Neural progenitor cell (in vitro differentiated cells): ENCODE measurements at regions not wholly inside any gene's neighbourhood (a gene's known extent, or its start where the extent isn't known, plus 50 kb on each side); places are given as distances from the start of the nearest gene placed in this dataset.

Source experiments
- DNase-seq: peaks from one replicate; pipeline ENCODE4 v3.0.0-alpha.2; 2016; ENCODE audit warnings: low spot score
- H2AFZ ChIP-seq: fragments of 200-600 bp; sonication (generic); replicated peaks from 2 replicates; pipeline ENCODE4 v1.6.1; 2016; ENCODE audit warnings: antibody characterized with exemption
- H3F3A ChIP-seq: fragments of 200-600 bp; sonication (generic); 2 replicates; pipeline ENCODE4 v1.6.1; 2016; ENCODE audit warnings: antibody characterized with exemption, low read depth
- H3K27ac ChIP-seq: fragments of 200-600 bp; sonication (generic); 2 replicates; pipeline ENCODE4 v1.5.1; 2016; ENCODE audit warnings: mild to moderate bottlenecking
- H3K27me3 ChIP-seq: fragments of 200-600 bp; sonication (generic); 2 replicates; pipeline ENCODE4 v1.6.1; 2016; ENCODE audit warnings: mild to moderate bottlenecking, moderate library complexity
- H3K36me3 ChIP-seq: fragments of 200-600 bp; sonication (generic); 2 replicates; pipeline ENCODE4 v1.5.1; 2016
- H3K4me1 ChIP-seq: fragments of 200-600 bp; sonication (generic); 2 replicates; pipeline ENCODE4 v1.6.1; 2016; ENCODE audit warnings: mixed run types
- H3K4me2 ChIP-seq: fragments of 200-600 bp; sonication (generic); 2 replicates; pipeline ENCODE4 v1.6.1; 2016
- H3K4me3 ChIP-seq: fragments of 200-600 bp; sonication (generic); 2 replicates; pipeline ENCODE4 v1.5.1; 2016
- H3K79me2 ChIP-seq: fragments of 200-600 bp; sonication (generic); 2 replicates; pipeline ENCODE4 v1.6.1; 2016; ENCODE audit warnings: low read depth
- H3K9ac ChIP-seq: fragments of 200-600 bp; sonication (generic); 2 replicates; pipeline ENCODE4 v1.6.1; 2016
- H3K9me3 ChIP-seq: fragments of 200-600 bp; sonication (generic); 2 replicates; pipeline ENCODE4 v1.5.1; 2016; ENCODE audit warnings: low read depth
- H4K20me1 ChIP-seq: fragments of 200-600 bp; sonication (generic); 2 replicates; pipeline ENCODE4 v1.6.1; 2016; ENCODE audit warnings: low read depth
- H3K27ac Mint-ChIP-seq: 3 replicates; pipeline ENCODE4 v1.8.0; 2021; ENCODE audit warnings: mixed read lengths
- H3K27me3 Mint-ChIP-seq: 2 replicates; pipeline ENCODE4 v1.8.0; 2022; ENCODE audit warnings: low read depth, mild to moderate bottlenecking, inconsistent platforms, moderate library complexity, mixed read lengths; ENCODE audit not compliant: insufficient read depth
- H3K36me3 Mint-ChIP-seq: 3 replicates; pipeline ENCODE4 v1.8.0; 2021; ENCODE audit warnings: mixed read lengths
- H3K4me1 Mint-ChIP-seq: 3 replicates; pipeline ENCODE4 v1.8.0; 2021; ENCODE audit warnings: mixed read lengths
- H3K4me3 Mint-ChIP-seq: 3 replicates; pipeline ENCODE4 v1.8.0; 2021; ENCODE audit warnings: mild to moderate bottlenecking, moderate library complexity, mixed read lengths
- H3K9me3 Mint-ChIP-seq: 3 replicates; pipeline ENCODE4 v1.8.0; 2020; ENCODE audit warnings: mixed read lengths
- EZH2 ChIP-seq: fragments of 200-600 bp; sonication (generic); IDR thresholded peaks from 2 replicates; pipeline ENCODE4 v1.6.1; 2017; ENCODE audit warnings: antibody characterized with exemption, mild to moderate bottlenecking, moderate library complexity
- EZH2phosphoT487 ChIP-seq: fragments of 200-600 bp; sonication (generic); IDR thresholded peaks from 2 replicates; pipeline ENCODE4 v1.6.1; 2017; ENCODE audit warnings: antibody characterized with exemption
- TF ChIP-seq, protein P1 (sequence below): fragments of 200-600 bp; sonication (generic); IDR thresholded peaks from 2 replicates; pipeline ENCODE4 v1.5.1; 2017; ENCODE audit warnings: antibody characterized with exemption, mild to moderate bottlenecking

DNA sequence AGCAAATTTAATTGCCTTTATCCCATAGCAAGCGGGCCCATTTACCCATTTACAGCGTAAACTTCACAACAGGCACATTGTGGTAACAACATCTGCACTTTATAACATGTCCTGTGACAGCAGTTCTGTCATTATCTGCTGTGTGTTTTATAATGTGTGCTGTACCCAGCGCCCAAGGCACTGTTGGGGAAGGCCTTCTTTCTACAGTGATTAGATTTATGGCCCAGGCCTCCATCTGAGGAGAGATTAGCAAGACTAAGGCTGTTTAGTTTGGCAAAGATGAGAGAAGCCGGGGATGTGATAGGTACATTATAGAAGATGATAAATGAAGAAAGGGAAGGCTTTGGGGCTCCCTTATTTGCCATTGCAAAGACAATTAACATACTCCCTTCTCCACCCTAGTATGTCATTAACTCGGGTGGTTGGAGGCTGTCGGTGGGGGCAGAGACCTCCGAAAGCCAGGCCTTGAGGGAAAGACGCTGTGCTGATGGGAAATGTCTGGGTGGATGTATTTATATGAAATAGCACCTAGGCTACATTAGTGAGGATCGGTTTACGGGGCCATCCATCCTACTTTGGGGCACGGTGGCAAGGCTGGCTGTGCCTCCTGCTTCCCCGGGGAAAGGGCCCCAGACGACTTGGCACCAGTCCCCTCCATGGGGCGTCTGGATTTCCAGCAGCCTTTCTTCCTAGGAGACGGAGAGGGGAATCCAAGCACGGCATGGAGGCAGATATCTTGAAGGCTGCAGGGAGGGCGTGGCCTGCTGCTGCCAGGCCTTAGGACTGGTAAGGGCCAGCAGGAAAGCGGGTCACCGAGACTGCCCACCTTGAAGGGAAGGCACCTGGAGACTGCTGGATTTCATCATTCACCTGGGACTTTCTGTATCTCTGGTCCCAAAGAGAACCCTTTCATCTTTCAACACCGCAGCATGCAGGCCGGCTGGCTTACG, 64.3 kb upstream of the PTCH1 start:
- no peak overlapping the region for H3K9ac ChIP-seq
- H4K20me1 ChIP-seq: no peaks in the 10 kb centered on the region
- H3K4me2 ChIP-seq: peak overlapping the region; percentile 61
- H3K36me3 Mint-ChIP-seq: no peaks in the 10 kb centered on the region
- DNase-seq: no peak
- H3K79me2 ChIP-seq: no peaks in the 10 kb centered on the region
- H3K27ac ChIP-seq: no peak overlapping the region
- peaks cover 2% of the 10 kb centered on the region for H3K9me3 Mint-ChIP-seq
- TF ChIP-seq EZH2phosphoT487: no peak
- no peak for TF ChIP-seq EZH2
- TF ChIP-seq, protein P1, sequence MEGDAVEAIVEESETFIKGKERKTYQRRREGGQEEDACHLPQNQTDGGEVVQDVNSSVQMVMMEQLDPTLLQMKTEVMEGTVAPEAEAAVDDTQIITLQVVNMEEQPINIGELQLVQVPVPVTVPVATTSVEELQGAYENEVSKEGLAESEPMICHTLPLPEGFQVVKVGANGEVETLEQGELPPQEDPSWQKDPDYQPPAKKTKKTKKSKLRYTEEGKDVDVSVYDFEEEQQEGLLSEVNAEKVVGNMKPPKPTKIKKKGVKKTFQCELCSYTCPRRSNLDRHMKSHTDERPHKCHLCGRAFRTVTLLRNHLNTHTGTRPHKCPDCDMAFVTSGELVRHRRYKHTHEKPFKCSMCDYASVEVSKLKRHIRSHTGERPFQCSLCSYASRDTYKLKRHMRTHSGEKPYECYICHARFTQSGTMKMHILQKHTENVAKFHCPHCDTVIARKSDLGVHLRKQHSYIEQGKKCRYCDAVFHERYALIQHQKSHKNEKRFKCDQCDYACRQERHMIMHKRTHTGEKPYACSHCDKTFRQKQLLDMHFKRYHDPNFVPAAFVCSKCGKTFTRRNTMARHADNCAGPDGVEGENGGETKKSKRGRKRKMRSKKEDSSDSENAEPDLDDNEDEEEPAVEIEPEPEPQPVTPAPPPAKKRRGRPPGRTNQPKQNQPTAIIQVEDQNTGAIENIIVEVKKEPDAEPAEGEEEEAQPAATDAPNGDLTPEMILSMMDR: no peak
- no peak overlapping the region for H3K4me3 Mint-ChIP-seq
- H3K27ac Mint-ChIP-seq: no peak overlapping the region
- peaks cover 33% of the 10 kb centered on the region for H3K4me1 ChIP-seq
- H3K9me3 ChIP-seq: no peaks in the 10 kb centered on the region
- no peaks in the 10 kb centered on the region for H3K27me3 ChIP-seq
- H3K36me3 ChIP-seq: no peaks in the 10 kb centered on the region
- H3K27me3 Mint-ChIP-seq: peaks cover 3% of the 10 kb centered on the region
- peaks cover 31% of the 10 kb centered on the region for H3K4me1 Mint-ChIP-seq
- H2AFZ ChIP-seq: no peak overlapping the region
- peaks cover 17% of the 10 kb centered on the region for H3F3A ChIP-seq
- no peak overlapping the region for H3K4me3 ChIP-seq

DNA sequence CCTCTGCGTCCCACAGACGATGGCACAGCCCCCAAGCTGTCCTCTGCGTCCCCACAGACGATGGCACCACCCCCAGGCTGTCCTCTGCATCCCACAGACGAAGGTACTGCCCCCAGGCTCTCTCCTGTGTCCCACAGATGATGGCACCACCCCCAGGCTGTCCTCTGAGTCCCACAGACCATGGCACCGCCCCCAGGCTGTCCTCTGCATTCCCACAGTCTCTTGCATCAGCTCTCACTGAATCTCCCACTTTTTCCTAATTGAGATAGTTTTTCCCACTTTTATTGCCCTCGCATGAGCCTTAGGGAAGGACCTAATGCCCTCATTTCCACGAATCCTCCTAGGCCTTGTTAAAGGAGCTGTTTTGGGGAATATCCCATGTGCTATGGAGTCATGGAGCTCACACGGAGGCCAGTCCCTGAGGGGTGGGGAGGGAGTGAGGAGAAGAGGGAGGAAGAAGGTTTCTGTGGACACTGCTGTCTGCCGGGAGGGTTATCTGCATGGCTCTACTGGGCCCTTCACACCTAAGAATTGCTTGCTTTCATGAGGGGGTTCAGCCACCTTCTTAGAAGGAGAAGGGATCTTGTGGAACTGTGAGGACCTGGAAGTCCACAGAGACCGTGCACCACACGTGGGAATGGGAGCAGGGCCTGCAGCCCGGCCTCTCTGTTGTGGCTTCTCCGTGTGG, 58.2 kb upstream of the PTCH1 start:
- Histone ChIP-seq H3K36me3 (no peaks in the 10 kb centered on the region), H3K27me3 (no peaks in the 10 kb centered on the region), H3K27ac (no peak overlapping the region), H3F3A (no peaks in the 10 kb centered on the region), H3K4me2 (no peak overlapping the region), H4K20me1 (no peaks in the 10 kb centered on the region), H3K9me3 (no peaks in the 10 kb centered on the region), H3K4me1 (peaks cover 5% of the 10 kb centered on the region), H3K4me3 (no peak overlapping the region), H2AFZ (no peak overlapping the region), H3K9ac (no peak overlapping the region), H3K79me2 (no peaks in the 10 kb centered on the region)
- Mint-ChIP-seq H3K36me3 (no peaks in the 10 kb centered on the region), H3K27ac (peak overlapping the region; percentile 29), H3K4me3 (peak overlapping the region; percentile 42), H3K9me3 (peaks cover 2% of the 10 kb centered on the region), H3K27me3 (peaks cover 12% of the 10 kb centered on the region), H3K4me1 (peaks cover 19% of the 10 kb centered on the region)
- DNase-seq: no peak
- TF ChIP-seq EZH2: no peak
- no peak for TF ChIP-seq EZH2phosphoT487
- TF ChIP-seq, protein P1: no peak

DNA sequence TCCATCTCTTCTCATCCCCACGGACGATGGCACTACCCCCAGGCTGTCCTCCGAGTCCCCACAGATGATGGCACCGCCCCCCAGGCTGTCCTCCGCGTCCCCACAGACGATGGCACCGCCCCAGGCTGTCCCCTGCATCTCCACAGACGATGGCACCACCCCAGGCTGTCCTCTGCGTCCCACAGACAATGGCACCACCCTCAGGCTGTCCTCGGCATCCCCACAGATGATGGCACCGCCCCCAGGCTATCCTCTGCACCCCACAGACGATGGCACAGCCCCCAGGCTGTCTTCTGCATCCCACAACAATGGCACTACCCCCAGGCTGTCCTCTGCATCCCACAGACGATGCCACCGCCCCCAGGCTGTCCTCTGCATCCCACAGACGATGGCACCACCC, 57.4 kb upstream of the PTCH1 start:
- no peaks in the 10 kb centered on the region for H3F3A ChIP-seq
- H3K27ac Mint-ChIP-seq: no peak overlapping the region
- H3K79me2 ChIP-seq: no peaks in the 10 kb centered on the region
- H3K4me1 Mint-ChIP-seq: peaks cover 22% of the 10 kb centered on the region
- peaks cover 5% of the 10 kb centered on the region for H3K4me1 ChIP-seq
- no peaks in the 10 kb centered on the region for H3K9me3 ChIP-seq
- no peak overlapping the region for H3K4me2 ChIP-seq
- H2AFZ ChIP-seq: no peak overlapping the region
- H4K20me1 ChIP-seq: no peaks in the 10 kb centered on the region
- no peak for TF ChIP-seq EZH2
- no peak for TF ChIP-seq EZH2phosphoT487
- TF ChIP-seq, protein P1: no peak
- H3K27me3 Mint-ChIP-seq: peaks cover 9% of the 10 kb centered on the region
- no peak for DNase-seq
- H3K9ac ChIP-seq: no peak overlapping the region
- H3K9me3 Mint-ChIP-seq: peaks cover 2% of the 10 kb centered on the region
- H3K27me3 ChIP-seq: no peaks in the 10 kb centered on the region
- H3K27ac ChIP-seq: no peak overlapping the region
- H3K4me3 Mint-ChIP-seq: no peak overlapping the region
- no peak overlapping the region for H3K4me3 ChIP-seq
- H3K36me3 Mint-ChIP-seq: no peaks in the 10 kb centered on the region
- H3K36me3 ChIP-seq: no peaks in the 10 kb centered on the region
